ENCODE measurements at regions not wholly inside any gene's neighbourhood (a gene's known extent, or its start where the extent isn't known, plus 50 kb on each side); places are given as distances from the start of the nearest gene placed in this dataset.
"Not testable (repeated sequence)": the region's sequence is repeated elsewhere in the genome, so short reads cannot be mapped to it uniquely, and the experiment has no call there.

GRCh38 chr1:143574891-143575520 lies 396.8 kb downstream of the FAM72C start:
- no peak for DNase-seq

- not testable (repeated sequence) for DNase-seq
Observed at GRCh38 chr1:143572661-143573060, 399.1 kb downstream of the FAM72C start.

- not testable (repeated sequence) for DNase-seq
Observed at GRCh38 chr1:143563761-143564160, 408.0 kb downstream of the FAM72C start.

DNA sequence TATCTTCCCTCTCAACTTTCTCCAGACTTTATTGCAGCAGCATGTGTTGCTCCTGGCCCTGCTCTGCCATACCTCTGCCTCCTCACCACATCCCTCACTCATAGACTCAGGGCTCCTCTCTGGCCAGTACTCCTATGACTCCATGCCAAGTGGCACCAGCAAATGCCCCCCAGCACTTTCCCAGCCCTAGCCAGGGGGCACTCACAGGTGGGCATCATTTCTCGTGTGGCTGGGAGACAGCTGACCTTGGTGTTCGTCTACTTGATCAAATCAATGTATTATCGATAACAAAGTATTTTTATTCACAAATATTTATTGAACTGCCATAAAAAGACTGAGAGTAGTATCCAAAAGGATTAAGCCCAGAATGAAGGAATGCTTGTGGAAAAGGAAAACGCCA lies 418.2 kb downstream of the FAM72C start:
- no peak for DNase-seq

- DNase-seq = not testable (repeated sequence)
Observed at GRCh38 chr1:143504703-143505102, 467.1 kb downstream of the FAM72C start.

DNA sequence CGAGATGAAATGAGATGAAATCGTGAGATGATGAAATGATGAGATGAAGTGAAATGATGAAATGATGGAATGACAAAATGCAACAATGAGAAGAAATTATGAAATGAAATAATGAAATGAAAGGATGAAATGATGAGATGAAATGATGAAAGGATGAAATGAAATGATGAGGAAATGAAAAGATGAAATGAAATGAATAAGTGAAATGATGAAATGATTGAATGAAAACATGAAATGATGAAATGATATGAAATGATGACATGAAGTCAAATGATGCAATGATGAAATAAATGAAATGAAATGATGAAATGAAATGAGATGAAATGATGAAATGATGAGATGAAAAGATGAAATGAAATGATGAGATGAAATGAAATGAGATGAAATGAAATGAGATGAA lies 467.7 kb downstream of the FAM72C start:
- DNase-seq = not testable (repeated sequence)

DNA sequence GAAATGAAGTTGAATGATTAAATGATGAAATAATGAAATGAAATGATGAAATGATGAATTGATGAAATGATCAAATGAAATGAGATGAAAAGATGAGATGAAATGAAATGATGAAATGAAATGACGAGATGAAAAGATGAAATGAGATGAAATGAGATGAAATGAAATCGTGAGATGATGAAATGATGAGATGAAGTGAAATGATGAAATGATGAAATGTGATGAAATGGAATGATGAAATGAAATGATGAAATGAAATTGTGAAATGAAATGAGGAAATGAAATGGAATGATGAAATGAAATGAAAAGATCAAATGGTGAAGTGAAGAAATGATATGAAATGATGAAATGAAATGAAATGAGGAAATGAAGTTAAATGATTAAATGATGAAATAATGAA lies 468.7 kb downstream of the FAM72C start:
- not testable (repeated sequence) for DNase-seq

DNA sequence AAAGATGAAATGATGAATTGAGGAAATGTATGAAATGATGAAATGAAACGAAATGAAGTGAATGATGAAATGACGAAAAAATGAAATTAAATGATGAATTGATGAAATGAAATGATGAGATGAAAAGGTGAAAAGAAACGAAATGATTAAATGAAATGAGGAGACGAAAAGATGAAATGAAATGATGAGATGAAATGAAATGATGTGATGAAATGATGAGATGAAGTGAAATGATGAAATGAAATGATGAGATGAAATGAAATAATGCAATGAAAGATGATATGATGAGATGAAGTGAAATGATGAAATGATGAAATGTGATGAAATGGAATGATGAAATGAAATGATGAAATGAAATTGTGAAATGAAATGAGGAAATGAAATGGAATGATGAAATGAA lies 469.7 kb downstream of the FAM72C start:
- not testable (repeated sequence) for DNase-seq

GRCh38 chr1:143498059-143498749 lies 473.6 kb downstream of the FAM72C start:
- DNase-seq = not testable (repeated sequence)

GRCh38 chr1:143497374-143497747 lies 474.4 kb downstream of the FAM72C start:
- DNase-seq = no peak

GRCh38 chr1:143496526-143497373 lies 475.0 kb downstream of the FAM72C start:
- not testable (repeated sequence) for DNase-seq

Data from NCI-H1417 (cell line).